ENCODE measurements at regions not wholly inside any gene's neighbourhood (a gene's known extent, or its start where the extent isn't known, plus 50 kb on each side); places are given as distances from the start of the nearest gene placed in this dataset.

DNA sequence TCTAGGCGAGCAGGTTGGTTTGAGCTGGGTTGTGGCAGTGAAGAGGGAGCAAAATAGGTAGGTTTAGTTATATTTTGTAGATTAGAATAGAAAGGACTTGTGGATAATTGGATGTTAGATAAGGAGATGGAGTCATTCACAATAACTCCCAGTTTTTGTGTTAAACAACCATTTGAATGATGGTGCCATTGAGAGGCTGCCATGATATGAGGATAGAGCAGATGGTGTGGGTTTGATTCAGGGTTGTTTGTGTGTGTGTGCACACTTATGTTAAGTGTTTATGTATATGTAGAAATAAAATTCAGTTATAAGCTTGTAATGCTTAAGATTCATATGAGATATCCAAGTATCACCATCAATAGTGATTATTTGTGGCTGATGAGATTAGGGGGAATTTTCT, 166.6 kb downstream of the NXPE2 start:
- no peak overlapping the region for H3K4me3 ChIP-seq
- H3K27me3 ChIP-seq (replicated peaks in 1 of 2; ENCODE audit: control insufficient read depth in 2 of 2, insufficient read depth in 2 of 2, low read length in 1 of 2), result no peaks in the 10 kb centered on the region
- RAD21 ChIA-PET (ENCODE audit: unreplicated experiment), result no interaction called here
- POLR2A ChIA-PET, result no interaction called here
- SMC1A ChIA-PET (ENCODE audit: uncharacterized antibody, unreplicated experiment), result no interaction called here
- no peaks in the 10 kb centered on the region for H3K36me3 ChIP-seq (ENCODE audit: control insufficient read depth in 2 of 2, insufficient read depth in 2 of 2, low read length in 1 of 2)
- intact Hi-C loops (cut with micrococcal nuclease; ENCODE audit: unreplicated experiment), result no loop called here
- CTCF ChIA-PET, result no interaction called here
- H3K27ac ChIP-seq (ENCODE audit: control insufficient read depth, insufficient read depth), result no peak overlapping the region
- FAIRE-seq (no peak), ATAC-seq (no peak), DNase-seq (ENCODE audit: low read depth, low spot score) (no peak)
- TF ChIP-seq SMC3 (IDR thresholded peaks at IDR 0.05; ENCODE audit: borderline replicate concordance, low read length), result no peak
- TF ChIP-seq ZNF622 (IDR thresholded peaks at IDR 0.05), result no peak
- no peak for TF ChIP-seq GABPA (IDR thresholded peaks at IDR 0.05; ENCODE audit: low read depth)
- TF ChIP-seq SREBF1 (IDR thresholded peaks at IDR 0.05; ENCODE audit: low read length), result no peak
- TF ChIP-seq POLR2AphosphoS5 (IDR thresholded peaks at IDR 0.05; ENCODE audit: low read length), result no peak
- TF ChIP-seq MEF2B (IDR thresholded peaks at IDR 0.05; ENCODE audit: partially characterized antibody, poor library complexity, severe bottlenecking), result no peak
- TF ChIP-seq, protein P1, sequence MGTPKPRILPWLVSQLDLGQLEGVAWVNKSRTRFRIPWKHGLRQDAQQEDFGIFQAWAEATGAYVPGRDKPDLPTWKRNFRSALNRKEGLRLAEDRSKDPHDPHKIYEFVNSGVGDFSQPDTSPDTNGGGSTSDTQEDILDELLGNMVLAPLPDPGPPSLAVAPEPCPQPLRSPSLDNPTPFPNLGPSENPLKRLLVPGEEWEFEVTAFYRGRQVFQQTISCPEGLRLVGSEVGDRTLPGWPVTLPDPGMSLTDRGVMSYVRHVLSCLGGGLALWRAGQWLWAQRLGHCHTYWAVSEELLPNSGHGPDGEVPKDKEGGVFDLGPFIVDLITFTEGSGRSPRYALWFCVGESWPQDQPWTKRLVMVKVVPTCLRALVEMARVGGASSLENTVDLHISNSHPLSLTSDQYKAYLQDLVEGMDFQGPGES (IDR thresholded peaks at IDR 0.05), result no peak
- no peak for TF ChIP-seq NR2C1 (IDR thresholded peaks at IDR 0.05)
- no peak for TF ChIP-seq KLF5 (IDR thresholded peaks at IDR 0.05; ENCODE audit: partially characterized antibody)
- TF ChIP-seq CBX5 (IDR thresholded peaks at IDR 0.05; ENCODE audit: low read depth), result no peak
- TF ChIP-seq USF2 (IDR thresholded peaks at IDR 0.05; ENCODE audit: borderline replicate concordance, low read depth, low read length), result no peak
- no peak overlapping the region for H3K9ac ChIP-seq (ENCODE audit: control insufficient read depth, insufficient read depth, low read length)
- in situ Hi-C loops (cut with MboI), result no loop called here
- no peak overlapping the region for H3K4me2 ChIP-seq (ENCODE audit: control insufficient read depth, insufficient read depth)
- H3K9me3 ChIP-seq (replicated peaks; ENCODE audit: control insufficient read depth, insufficient read depth, low read length), result no peaks in the 10 kb centered on the region
- H3K79me2 ChIP-seq (ENCODE audit: control insufficient read depth, insufficient read depth, low read length), result no peaks in the 10 kb centered on the region
- WGBS (ENCODE audit: insufficient coverage, insufficient replicate concordance, low lambda C conversion rate, missing lambda C conversion rate), result 22% methylated on average over 1 of the region's 1 CpG
- no peaks in the 10 kb centered on the region for H3K4me1 ChIP-seq (ENCODE audit: control insufficient read depth, insufficient read depth, low read length)
- BruUV-seq (replicated peaks), result no TSS peak
- no peak overlapping the region for H2AFZ ChIP-seq (ENCODE audit: control insufficient read depth, low read depth, low read length)
- H4K20me1 ChIP-seq (ENCODE audit: control insufficient read depth, insufficient read depth), result no peaks in the 10 kb centered on the region; the same call in 1 of the 2 replicates

Measured in GM12878 (cell line).